K562 (cell line): ENCODE measurements at regions not wholly inside any gene's neighbourhood (a gene's known extent, or its start where the extent isn't known, plus 50 kb on each side); places are given as distances from the start of the nearest gene placed in this dataset.

ENCODE experiments used
- FOXA3 ChIP-seq, 2 experiments: fragments of 450-650 bp in 1 of 2; sonication (generic) in 1 of 2; formaldehyde crosslinking; IDR thresholded peaks in 1 of 2; conservative IDR thresholded peaks in 1 of 2; 2 replicates each; pipeline versions ENCODE4 v1.4.0 to v1.8.0; 2020 to 2022; ENCODE audit warnings: mild to moderate bottlenecking in 2 of 2, missing genetic modification reagents in 1 of 2
- YY1 ChIP-seq, 3 experiments: IDR thresholded peaks; 2 replicates each; pipeline ENCODE4 v1.6.1; 2011; ENCODE audit warnings: low read length in 2 of 3, mild to moderate bottlenecking in 2 of 3, moderate library complexity in 2 of 3, borderline replicate concordance in 1 of 3, control low read depth in 1 of 3, low read depth in 1 of 3; ENCODE audit not compliant: insufficient read depth in 3 of 3, insufficient replicate concordance in 2 of 3, control insufficient read depth in 1 of 3, insufficient read length in 1 of 3; ENCODE audit errors: extremely low read depth in 1 of 3
- ZC3H11A ChIP-seq: IDR thresholded peaks from 2 replicates; pipeline ENCODE4 v1.6.1; 2012; ENCODE audit warnings: low read depth, low read length, improper control_type of control experiment
- TF ChIP-seq, protein P1 (sequence below): fragments of 450-650 bp; conservative IDR thresholded peaks from 2 replicates; pipeline ENCODE4 v1.6.1; 2016; ENCODE audit warnings: missing genetic modification characterization, low read depth, mild to moderate bottlenecking, control low read depth, missing compliant biosample characterization
- TF ChIP-seq, protein P2 (sequence below): fragments of 250-450 bp; sonication (Bioruptor Pico); IDR thresholded peaks from 2 replicates; pipeline ENCODE4 v1.5.1; 2021; ENCODE audit warnings: mild to moderate bottlenecking
- TF ChIP-seq, protein P3 (sequence below): sonication (generic); formaldehyde crosslinking; IDR thresholded peaks from 2 replicates; pipeline ENCODE4 v1.8.0; 2023; ENCODE audit warnings: missing genetic modification reagents, mild to moderate bottlenecking, borderline replicate concordance
- TF ChIP-seq, protein P4 (sequence below): fragments of 200-800 bp; sonication (Bioruptor generic); IDR thresholded peaks from 2 replicates; pipeline ENCODE4 v1.6.1; 2016; ENCODE audit warnings: missing genetic modification characterization, missing compliant biosample characterization

DNA sequence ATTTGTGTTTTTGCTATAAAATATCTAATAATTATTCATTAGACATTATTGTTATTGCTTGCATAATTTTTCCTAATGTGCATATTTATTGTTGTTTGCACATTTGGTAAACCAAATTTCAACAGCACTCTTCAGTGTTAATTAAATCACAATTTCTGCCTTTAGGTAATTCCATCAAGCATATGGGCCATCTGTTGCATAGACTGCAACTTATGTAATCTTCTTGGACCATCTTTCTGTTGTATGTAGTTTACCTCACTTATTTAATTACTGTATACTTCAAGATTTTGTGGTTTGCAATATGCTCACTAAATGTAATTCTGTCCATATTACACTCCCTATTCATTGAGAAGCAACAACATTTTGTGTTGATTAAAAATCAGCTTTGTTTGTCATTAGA, 1360.1 kb downstream of the REEP3 start (continued):
- TF ChIP-seq YY1 (IDR thresholded peaks at IDR 0.05; ENCODE audit: borderline replicate concordance in 1 of 3, control insufficient read depth in 1 of 3, extremely low read depth in 1 of 3, insufficient read depth in 3 of 3, insufficient read length in 1 of 3, insufficient replicate concordance in 2 of 3, low read depth in 1 of 3, low read length in 2 of 3) (no peak), FOXA3 (CRISPR knock-in tag; conservative IDR thresholded peaks at IDR 0.05 in 1 of 2, IDR thresholded peaks at IDR 0.05 in 1 of 2) (no peak), ZC3H11A (no peak)
- TF ChIP-seq, protein P1, sequence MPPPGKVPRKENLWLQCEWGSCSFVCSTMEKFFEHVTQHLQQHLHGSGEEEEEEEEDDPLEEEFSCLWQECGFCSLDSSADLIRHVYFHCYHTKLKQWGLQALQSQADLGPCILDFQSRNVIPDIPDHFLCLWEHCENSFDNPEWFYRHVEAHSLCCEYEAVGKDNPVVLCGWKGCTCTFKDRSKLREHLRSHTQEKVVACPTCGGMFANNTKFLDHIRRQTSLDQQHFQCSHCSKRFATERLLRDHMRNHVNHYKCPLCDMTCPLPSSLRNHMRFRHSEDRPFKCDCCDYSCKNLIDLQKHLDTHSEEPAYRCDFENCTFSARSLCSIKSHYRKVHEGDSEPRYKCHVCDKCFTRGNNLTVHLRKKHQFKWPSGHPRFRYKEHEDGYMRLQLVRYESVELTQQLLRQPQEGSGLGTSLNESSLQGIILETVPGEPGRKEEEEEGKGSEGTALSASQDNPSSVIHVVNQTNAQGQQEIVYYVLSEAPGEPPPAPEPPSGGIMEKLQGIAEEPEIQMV: no peak
- TF ChIP-seq, protein P2, sequence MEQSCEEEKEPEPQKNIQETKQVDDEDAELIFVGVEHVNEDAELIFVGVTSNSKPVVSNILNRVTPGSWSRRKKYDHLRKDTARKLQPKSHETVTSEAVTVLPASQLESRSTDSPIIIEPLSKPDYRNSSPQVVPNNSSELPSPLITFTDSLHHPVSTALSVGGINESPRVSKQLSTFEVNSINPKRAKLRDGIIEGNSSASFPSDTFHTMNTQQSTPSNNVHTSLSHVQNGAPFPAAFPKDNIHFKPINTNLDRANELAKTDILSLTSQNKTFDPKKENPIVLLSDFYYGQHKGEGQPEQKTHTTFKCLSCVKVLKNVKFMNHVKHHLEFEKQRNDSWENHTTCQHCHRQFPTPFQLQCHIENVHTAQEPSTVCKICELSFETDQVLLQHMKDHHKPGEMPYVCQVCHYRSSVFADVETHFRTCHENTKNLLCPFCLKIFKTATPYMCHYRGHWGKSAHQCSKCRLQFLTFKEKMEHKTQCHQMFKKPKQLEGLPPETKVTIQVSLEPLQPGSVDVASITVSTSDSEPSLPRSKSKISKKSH (CRISPR knock-in tag): no peak
- TF ChIP-seq, protein P3, sequence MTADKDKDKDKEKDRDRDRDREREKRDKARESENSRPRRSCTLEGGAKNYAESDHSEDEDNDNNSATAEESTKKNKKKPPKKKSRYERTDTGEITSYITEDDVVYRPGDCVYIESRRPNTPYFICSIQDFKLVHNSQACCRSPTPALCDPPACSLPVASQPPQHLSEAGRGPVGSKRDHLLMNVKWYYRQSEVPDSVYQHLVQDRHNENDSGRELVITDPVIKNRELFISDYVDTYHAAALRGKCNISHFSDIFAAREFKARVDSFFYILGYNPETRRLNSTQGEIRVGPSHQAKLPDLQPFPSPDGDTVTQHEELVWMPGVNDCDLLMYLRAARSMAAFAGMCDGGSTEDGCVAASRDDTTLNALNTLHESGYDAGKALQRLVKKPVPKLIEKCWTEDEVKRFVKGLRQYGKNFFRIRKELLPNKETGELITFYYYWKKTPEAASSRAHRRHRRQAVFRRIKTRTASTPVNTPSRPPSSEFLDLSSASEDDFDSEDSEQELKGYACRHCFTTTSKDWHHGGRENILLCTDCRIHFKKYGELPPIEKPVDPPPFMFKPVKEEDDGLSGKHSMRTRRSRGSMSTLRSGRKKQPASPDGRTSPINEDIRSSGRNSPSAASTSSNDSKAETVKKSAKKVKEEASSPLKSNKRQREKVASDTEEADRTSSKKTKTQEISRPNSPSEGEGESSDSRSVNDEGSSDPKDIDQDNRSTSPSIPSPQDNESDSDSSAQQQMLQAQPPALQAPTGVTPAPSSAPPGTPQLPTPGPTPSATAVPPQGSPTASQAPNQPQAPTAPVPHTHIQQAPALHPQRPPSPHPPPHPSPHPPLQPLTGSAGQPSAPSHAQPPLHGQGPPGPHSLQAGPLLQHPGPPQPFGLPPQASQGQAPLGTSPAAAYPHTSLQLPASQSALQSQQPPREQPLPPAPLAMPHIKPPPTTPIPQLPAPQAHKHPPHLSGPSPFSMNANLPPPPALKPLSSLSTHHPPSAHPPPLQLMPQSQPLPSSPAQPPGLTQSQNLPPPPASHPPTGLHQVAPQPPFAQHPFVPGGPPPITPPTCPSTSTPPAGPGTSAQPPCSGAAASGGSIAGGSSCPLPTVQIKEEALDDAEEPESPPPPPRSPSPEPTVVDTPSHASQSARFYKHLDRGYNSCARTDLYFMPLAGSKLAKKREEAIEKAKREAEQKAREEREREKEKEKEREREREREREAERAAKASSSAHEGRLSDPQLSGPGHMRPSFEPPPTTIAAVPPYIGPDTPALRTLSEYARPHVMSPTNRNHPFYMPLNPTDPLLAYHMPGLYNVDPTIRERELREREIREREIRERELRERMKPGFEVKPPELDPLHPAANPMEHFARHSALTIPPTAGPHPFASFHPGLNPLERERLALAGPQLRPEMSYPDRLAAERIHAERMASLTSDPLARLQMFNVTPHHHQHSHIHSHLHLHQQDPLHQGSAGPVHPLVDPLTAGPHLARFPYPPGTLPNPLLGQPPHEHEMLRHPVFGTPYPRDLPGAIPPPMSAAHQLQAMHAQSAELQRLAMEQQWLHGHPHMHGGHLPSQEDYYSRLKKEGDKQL (CRISPR knock-in tag): no peak
- TF ChIP-seq, protein P4, sequence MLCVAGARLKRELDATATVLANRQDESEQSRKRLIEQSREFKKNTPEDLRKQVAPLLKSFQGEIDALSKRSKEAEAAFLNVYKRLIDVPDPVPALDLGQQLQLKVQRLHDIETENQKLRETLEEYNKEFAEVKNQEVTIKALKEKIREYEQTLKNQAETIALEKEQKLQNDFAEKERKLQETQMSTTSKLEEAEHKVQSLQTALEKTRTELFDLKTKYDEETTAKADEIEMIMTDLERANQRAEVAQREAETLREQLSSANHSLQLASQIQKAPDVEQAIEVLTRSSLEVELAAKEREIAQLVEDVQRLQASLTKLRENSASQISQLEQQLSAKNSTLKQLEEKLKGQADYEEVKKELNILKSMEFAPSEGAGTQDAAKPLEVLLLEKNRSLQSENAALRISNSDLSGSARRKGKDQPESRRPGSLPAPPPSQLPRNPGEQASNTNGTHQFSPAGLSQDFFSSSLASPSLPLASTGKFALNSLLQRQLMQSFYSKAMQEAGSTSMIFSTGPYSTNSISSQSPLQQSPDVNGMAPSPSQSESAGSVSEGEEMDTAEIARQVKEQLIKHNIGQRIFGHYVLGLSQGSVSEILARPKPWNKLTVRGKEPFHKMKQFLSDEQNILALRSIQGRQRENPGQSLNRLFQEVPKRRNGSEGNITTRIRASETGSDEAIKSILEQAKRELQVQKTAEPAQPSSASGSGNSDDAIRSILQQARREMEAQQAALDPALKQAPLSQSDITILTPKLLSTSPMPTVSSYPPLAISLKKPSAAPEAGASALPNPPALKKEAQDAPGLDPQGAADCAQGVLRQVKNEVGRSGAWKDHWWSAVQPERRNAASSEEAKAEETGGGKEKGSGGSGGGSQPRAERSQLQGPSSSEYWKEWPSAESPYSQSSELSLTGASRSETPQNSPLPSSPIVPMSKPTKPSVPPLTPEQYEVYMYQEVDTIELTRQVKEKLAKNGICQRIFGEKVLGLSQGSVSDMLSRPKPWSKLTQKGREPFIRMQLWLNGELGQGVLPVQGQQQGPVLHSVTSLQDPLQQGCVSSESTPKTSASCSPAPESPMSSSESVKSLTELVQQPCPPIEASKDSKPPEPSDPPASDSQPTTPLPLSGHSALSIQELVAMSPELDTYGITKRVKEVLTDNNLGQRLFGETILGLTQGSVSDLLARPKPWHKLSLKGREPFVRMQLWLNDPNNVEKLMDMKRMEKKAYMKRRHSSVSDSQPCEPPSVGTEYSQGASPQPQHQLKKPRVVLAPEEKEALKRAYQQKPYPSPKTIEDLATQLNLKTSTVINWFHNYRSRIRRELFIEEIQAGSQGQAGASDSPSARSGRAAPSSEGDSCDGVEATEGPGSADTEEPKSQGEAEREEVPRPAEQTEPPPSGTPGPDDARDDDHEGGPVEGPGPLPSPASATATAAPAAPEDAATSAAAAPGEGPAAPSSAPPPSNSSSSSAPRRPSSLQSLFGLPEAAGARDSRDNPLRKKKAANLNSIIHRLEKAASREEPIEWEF: no peak
- TF ChIP-seq, all 486 proteins: peak for 0
